Stimulated activated memory B cell treated with anti-CD40 and anti-IgM and Interleukin-4, amounts not matched to agents 10 μg/mL and 1 μg/mL and 100 μg/mL, for 72 hours (primary cell): ENCODE measurements at regions not wholly inside any gene's neighbourhood (a gene's known extent, or its start where the extent isn't known, plus 50 kb on each side); places are given as distances from the start of the nearest gene placed in this dataset.

Experiments
- ATAC-seq: fragments of 150-1000 bp; cut with Tn5 transposase; 2 replicates; pipeline ENCODE4 v1.10.0; 2021
- H3K27ac Mint-ChIP-seq: one replicate; pipeline ENCODE4 v1.8.0; 2022; ENCODE audit warnings: mild to moderate bottlenecking, mixed read lengths
- H3K27me3 Mint-ChIP-seq: one replicate; pipeline ENCODE4 v1.8.0; 2022; ENCODE audit warnings: mixed read lengths
- H3K36me3 Mint-ChIP-seq: one replicate; pipeline ENCODE4 v1.8.0; 2022; ENCODE audit warnings: mixed read lengths
- H3K4me1 Mint-ChIP-seq: one replicate; pipeline ENCODE4 v1.8.0; 2022; ENCODE audit warnings: mixed read lengths
- H3K4me3 Mint-ChIP-seq: one replicate; pipeline ENCODE4 v1.8.0; 2022; ENCODE audit warnings: mild to moderate bottlenecking, moderate library complexity, mixed read lengths
- H3K9me3 Mint-ChIP-seq: one replicate; pipeline ENCODE4 v1.8.0; 2022; ENCODE audit warnings: mixed read lengths

GRCh38 chr21:34311561-34312330 lies 52.1 kb upstream of the KCNE2 start:
- ATAC-seq: no peak
- peaks cover 35% of the 10 kb centered on the region for H3K27me3 Mint-ChIP-seq
- H3K4me1 Mint-ChIP-seq: no peaks in the 10 kb centered on the region
- no peaks in the 10 kb centered on the region for H3K9me3 Mint-ChIP-seq
- H3K4me3 Mint-ChIP-seq: no peak overlapping the region
- no peak overlapping the region for H3K27ac Mint-ChIP-seq
- no peaks in the 10 kb centered on the region for H3K36me3 Mint-ChIP-seq

- H3K4me3 Mint-ChIP-seq: no peak overlapping the region
- H3K27me3 Mint-ChIP-seq: peaks cover 34% of the 10 kb centered on the region
- no peak overlapping the region for H3K27ac Mint-ChIP-seq
- no peaks in the 10 kb centered on the region for H3K36me3 Mint-ChIP-seq
- no peaks in the 10 kb centered on the region for H3K9me3 Mint-ChIP-seq
- no peak for ATAC-seq
- no peaks in the 10 kb centered on the region for H3K4me1 Mint-ChIP-seq
Observed at GRCh38 chr21:34313116-34313515, 50.7 kb upstream of the KCNE2 start.
